ENCODE measurements at regions not wholly inside any gene's neighbourhood (a gene's known extent, or its start where the extent isn't known, plus 50 kb on each side); places are given as distances from the start of the nearest gene placed in this dataset.

GRCh38 chr5:96242571-96242970 is 190.5 kb downstream of the PCSK1 start:
- Mint-ChIP-seq H3K9me3 (no peaks in the 10 kb centered on the region), H3K27ac (no peak overlapping the region), H3K36me3 (ENCODE audit: low read depth) (no peaks in the 10 kb centered on the region), H3K27me3 (ENCODE audit: low read depth) (peaks cover 15% of the 10 kb centered on the region), H3K4me1 (ENCODE audit: low read depth) (no peaks in the 10 kb centered on the region), H3K4me3 (no peak overlapping the region)
- no peak for DNase-seq (ENCODE audit: low spot score)

GRCh38 chr5:96236831-96237230 is 196.2 kb downstream of the PCSK1 start:
- no peak for DNase-seq (ENCODE audit: low spot score)
- Mint-ChIP-seq H3K27ac (no peak overlapping the region), H3K4me1 (ENCODE audit: low read depth) (no peaks in the 10 kb centered on the region), H3K9me3 (no peaks in the 10 kb centered on the region), H3K4me3 (no peak overlapping the region), H3K36me3 (ENCODE audit: low read depth) (no peaks in the 10 kb centered on the region), H3K27me3 (ENCODE audit: low read depth) (peaks cover 8% of the 10 kb centered on the region)

GRCh38 chr5:96236051-96236450 is 197.0 kb downstream of the PCSK1 start:
- no peak overlapping the region for H3K27ac Mint-ChIP-seq
- H3K4me1 Mint-ChIP-seq (ENCODE audit: low read depth), result no peaks in the 10 kb centered on the region
- DNase-seq (ENCODE audit: low spot score), result no peak
- H3K9me3 Mint-ChIP-seq, result peaks cover 3% of the 10 kb centered on the region
- H3K27me3 Mint-ChIP-seq (ENCODE audit: low read depth), result peaks cover 10% of the 10 kb centered on the region
- H3K36me3 Mint-ChIP-seq (ENCODE audit: low read depth), result no peaks in the 10 kb centered on the region
- no peak overlapping the region for H3K4me3 Mint-ChIP-seq

GRCh38 chr5:96235008-96235910 is 197.8 kb downstream of the PCSK1 start:
- peaks cover 10% of the 10 kb centered on the region for H3K27me3 Mint-ChIP-seq (ENCODE audit: low read depth)
- no peaks in the 10 kb centered on the region for H3K36me3 Mint-ChIP-seq (ENCODE audit: low read depth)
- H3K9me3 Mint-ChIP-seq, result peaks cover 3% of the 10 kb centered on the region
- no peak overlapping the region for H3K27ac Mint-ChIP-seq
- no peak for DNase-seq (ENCODE audit: low spot score)
- H3K4me3 Mint-ChIP-seq, result no peak overlapping the region
- no peaks in the 10 kb centered on the region for H3K4me1 Mint-ChIP-seq (ENCODE audit: low read depth)

- no peaks in the 10 kb centered on the region for H3K36me3 Mint-ChIP-seq (ENCODE audit: low read depth)
- peaks cover 6% of the 10 kb centered on the region for H3K27me3 Mint-ChIP-seq (ENCODE audit: low read depth)
- no peak for DNase-seq (ENCODE audit: low spot score)
- no peaks in the 10 kb centered on the region for H3K4me1 Mint-ChIP-seq (ENCODE audit: low read depth)
- no peak overlapping the region for H3K27ac Mint-ChIP-seq
- no peak overlapping the region for H3K4me3 Mint-ChIP-seq
- H3K9me3 Mint-ChIP-seq, result peaks cover 3% of the 10 kb centered on the region
Measured at GRCh38 chr5:96232602-96233001, 200.4 kb downstream of the PCSK1 start.

- H3K4me3 Mint-ChIP-seq, result no peak overlapping the region
- H3K4me1 Mint-ChIP-seq (ENCODE audit: low read depth), result no peaks in the 10 kb centered on the region
- no peak overlapping the region for H3K27ac Mint-ChIP-seq
- peaks cover 2% of the 10 kb centered on the region for H3K27me3 Mint-ChIP-seq (ENCODE audit: low read depth)
- no peaks in the 10 kb centered on the region for H3K36me3 Mint-ChIP-seq (ENCODE audit: low read depth)
- DNase-seq (ENCODE audit: low spot score), result no peak
- H3K9me3 Mint-ChIP-seq, result peaks cover 3% of the 10 kb centered on the region
Measured at GRCh38 chr5:96229188-96229587, 203.9 kb downstream of the PCSK1 start.

- H3K9me3 Mint-ChIP-seq, result peaks cover 3% of the 10 kb centered on the region
Measured at GRCh38 chr5:96228408-96228807, 204.6 kb downstream of the PCSK1 start.

GRCh38 chr5:96227957-96228356 is 205.1 kb downstream of the PCSK1 start:
- no peak overlapping the region for H3K27ac Mint-ChIP-seq
- peaks cover 3% of the 10 kb centered on the region for H3K9me3 Mint-ChIP-seq
- H3K4me3 Mint-ChIP-seq, result no peak overlapping the region
- no peak for DNase-seq (ENCODE audit: low spot score)
- H3K4me1 Mint-ChIP-seq (ENCODE audit: low read depth), result no peaks in the 10 kb centered on the region
- H3K36me3 Mint-ChIP-seq (ENCODE audit: low read depth), result no peaks in the 10 kb centered on the region
- peaks cover 2% of the 10 kb centered on the region for H3K27me3 Mint-ChIP-seq (ENCODE audit: low read depth)

More at GRCh38 chr5:96228408-96228807, 204.6 kb downstream of the PCSK1 start:
- Mint-ChIP-seq H3K4me1 (ENCODE audit: low read depth) (no peaks in the 10 kb centered on the region), H3K27me3 (ENCODE audit: low read depth) (peaks cover 2% of the 10 kb centered on the region), H3K27ac (no peak overlapping the region), H3K4me3 (no peak overlapping the region), H3K36me3 (ENCODE audit: low read depth) (no peaks in the 10 kb centered on the region)
- no peak for DNase-seq (ENCODE audit: low spot score)

- Mint-ChIP-seq H3K4me3 (no peak overlapping the region), H3K27me3 (ENCODE audit: low read depth) (peaks cover 2% of the 10 kb centered on the region), H3K36me3 (ENCODE audit: low read depth) (peaks cover 2% of the 10 kb centered on the region), H3K4me1 (ENCODE audit: low read depth) (no peaks in the 10 kb centered on the region), H3K9me3 (peaks cover 7% of the 10 kb centered on the region), H3K27ac (no peak overlapping the region)
- no peak for DNase-seq (ENCODE audit: low spot score)
Measured at GRCh38 chr5:96226941-96227552, 206.0 kb downstream of the PCSK1 start.

GRCh38 chr5:96222129-96222528 is 210.9 kb downstream of the PCSK1 start:
- H3K36me3 Mint-ChIP-seq (ENCODE audit: low read depth), result peaks cover 3% of the 10 kb centered on the region
- DNase-seq (ENCODE audit: low spot score), result no peak
- no peak overlapping the region for H3K27ac Mint-ChIP-seq
- no peak overlapping the region for H3K4me3 Mint-ChIP-seq
- H3K9me3 Mint-ChIP-seq, result peaks cover 4% of the 10 kb centered on the region
- no peaks in the 10 kb centered on the region for H3K27me3 Mint-ChIP-seq (ENCODE audit: low read depth)
- H3K4me1 Mint-ChIP-seq (ENCODE audit: low read depth), result peaks cover 4% of the 10 kb centered on the region

GRCh38 chr5:96220610-96221390 is 212.2 kb downstream of the PCSK1 start:
- H3K4me1 Mint-ChIP-seq (ENCODE audit: low read depth), result peaks cover 4% of the 10 kb centered on the region
- H3K27ac Mint-ChIP-seq, result peak overlapping the region; percentile 32

GRCh38 chr5:96219580-96220281 is 213.3 kb downstream of the PCSK1 start:
- Mint-ChIP-seq H3K9me3 (peaks cover 4% of the 10 kb centered on the region), H3K36me3 (ENCODE audit: low read depth) (peaks cover 3% of the 10 kb centered on the region), H3K27me3 (ENCODE audit: low read depth) (no peaks in the 10 kb centered on the region), H3K4me3 (no peak overlapping the region), H3K4me1 (ENCODE audit: low read depth) (peaks cover 4% of the 10 kb centered on the region), H3K27ac (no peak overlapping the region)
- DNase-seq (ENCODE audit: low spot score), result no peak

More at GRCh38 chr5:96220610-96221390, 212.2 kb downstream of the PCSK1 start:
- DNase-seq (ENCODE audit: low spot score), result peak; percentile 29
- Mint-ChIP-seq H3K36me3 (ENCODE audit: low read depth) (peaks cover 3% of the 10 kb centered on the region), H3K9me3 (peaks cover 4% of the 10 kb centered on the region), H3K4me3 (peak overlapping the region; percentile 8), H3K27me3 (ENCODE audit: low read depth) (no peaks in the 10 kb centered on the region)

GRCh38 chr5:96218653-96219052 is 214.4 kb downstream of the PCSK1 start:
- Mint-ChIP-seq H3K9me3 (peaks cover 4% of the 10 kb centered on the region), H3K36me3 (ENCODE audit: low read depth) (peaks cover 3% of the 10 kb centered on the region), H3K27me3 (ENCODE audit: low read depth) (no peaks in the 10 kb centered on the region), H3K27ac (no peak overlapping the region), H3K4me1 (ENCODE audit: low read depth) (peaks cover 4% of the 10 kb centered on the region), H3K4me3 (no peak overlapping the region)
- DNase-seq (ENCODE audit: low spot score), result no peak

All from T-helper 2 cell treated with Interferon-gamma antibody and Interleukin-4, amounts not matched to agents 5 μg/mL and 100 μg/mL, for 36 hours (primary cell).